HuH-7.5 (cell line): ENCODE measurements at regions not wholly inside any gene's neighbourhood (a gene's known extent, or its start where the extent isn't known, plus 50 kb on each side); places are given as distances from the start of the nearest gene placed in this dataset.

ENCODE experiments used
- DNase-seq: peaks from one replicate; pipeline ENCODE4 v3.0.0; 2011; ENCODE audit warnings: low spot score

DNA sequence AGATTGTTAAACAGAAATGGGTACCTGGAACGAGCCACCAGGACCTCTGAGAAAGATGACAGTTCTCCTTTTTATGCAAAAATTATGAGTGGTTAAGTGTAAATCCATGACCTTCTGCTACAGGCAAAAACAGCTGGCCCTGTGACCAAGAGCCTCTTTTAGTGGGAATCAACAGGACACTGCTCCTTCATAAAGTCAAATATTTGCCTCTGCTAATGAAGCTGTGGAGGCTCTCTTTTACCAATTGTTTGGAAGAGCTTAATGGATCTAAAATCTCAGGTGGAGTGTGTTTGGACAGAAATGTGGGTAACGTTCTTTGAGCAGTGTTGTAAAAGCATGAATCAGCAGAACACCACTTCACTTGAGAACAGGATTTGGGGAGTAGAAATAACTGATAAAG lies 117.5 kb upstream of the PCSK2 start:
- no peak for DNase-seq

DNA sequence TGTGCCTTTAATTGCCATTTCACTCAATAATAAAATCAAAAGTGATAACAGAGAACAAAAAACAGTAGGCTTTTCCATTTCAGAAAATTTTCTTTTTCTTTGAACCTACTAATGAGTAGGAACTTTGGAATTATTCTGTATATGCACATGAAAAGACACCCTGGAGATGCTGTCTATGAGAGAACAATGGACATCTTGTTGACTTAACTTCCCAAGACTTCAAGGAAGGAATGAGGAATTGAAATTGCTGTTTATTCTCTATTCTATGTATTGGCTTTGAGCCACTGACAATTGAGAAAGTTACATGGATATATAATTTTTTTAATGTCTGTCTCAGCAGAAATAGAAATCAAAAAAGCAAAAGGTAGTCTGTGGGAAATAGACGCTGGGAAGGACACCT lies 98.6 kb upstream of the PCSK2 start:
- no peak for DNase-seq

DNA sequence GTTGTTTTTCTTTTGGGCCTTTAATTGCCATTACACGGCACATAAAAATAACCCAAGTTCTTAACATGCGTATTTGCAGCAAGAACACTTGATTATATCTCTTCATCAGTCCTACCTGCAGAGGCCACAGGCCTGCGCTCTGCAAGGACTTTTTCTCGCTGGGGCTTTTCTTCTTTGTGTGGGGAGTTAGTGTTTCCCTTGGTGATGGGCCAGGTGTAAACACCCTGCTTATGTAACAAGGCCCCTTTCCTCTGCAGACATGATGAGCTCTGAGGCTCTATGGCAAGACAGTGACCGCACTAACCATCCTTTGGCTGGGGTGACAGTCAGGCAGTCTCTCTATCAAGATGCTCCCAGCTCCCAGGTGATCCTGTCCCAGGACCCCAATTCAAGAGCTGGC lies 97.8 kb upstream of the PCSK2 start:
- no peak for DNase-seq

DNA sequence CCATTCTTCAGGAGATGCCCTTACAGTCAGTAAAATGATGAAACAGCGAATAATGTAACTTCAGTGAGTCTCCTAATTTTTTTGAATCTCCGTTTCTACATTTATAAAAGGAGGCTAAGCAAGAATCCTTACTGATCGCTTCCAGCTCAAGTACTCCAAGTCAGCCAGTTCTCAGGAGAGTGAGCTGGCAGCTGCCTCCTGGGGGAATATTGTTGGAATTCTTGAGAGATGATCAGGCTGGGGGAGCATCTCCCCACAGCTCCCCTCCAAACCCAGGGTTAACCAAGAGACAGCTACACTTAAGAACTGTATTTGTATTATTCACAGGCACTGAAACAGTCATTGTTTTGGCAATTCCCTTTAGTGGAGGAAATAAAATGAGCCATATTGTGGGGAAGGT lies 89.1 kb upstream of the PCSK2 start:
- no peak for DNase-seq

DNA sequence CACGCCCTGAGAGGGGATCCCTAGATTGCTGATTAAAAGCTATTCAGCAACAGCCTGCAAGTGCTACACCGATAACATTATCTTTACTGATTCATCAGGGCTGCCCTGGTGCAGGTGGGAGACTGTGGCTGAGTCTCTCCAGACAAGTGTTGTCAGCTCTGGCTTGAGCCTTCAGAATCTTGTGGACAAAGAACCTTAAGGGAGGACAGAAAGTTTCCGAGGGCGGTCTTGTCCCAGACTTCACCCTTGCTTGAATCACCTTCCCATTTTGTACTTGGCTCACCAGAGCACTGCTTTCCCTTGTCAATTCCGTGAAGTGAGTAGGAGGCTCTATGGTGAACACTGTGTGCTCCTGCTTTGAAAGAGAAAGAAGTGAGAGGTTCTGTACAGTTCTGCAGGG lies 88.6 kb upstream of the PCSK2 start:
- DNase-seq: no peak

DNA sequence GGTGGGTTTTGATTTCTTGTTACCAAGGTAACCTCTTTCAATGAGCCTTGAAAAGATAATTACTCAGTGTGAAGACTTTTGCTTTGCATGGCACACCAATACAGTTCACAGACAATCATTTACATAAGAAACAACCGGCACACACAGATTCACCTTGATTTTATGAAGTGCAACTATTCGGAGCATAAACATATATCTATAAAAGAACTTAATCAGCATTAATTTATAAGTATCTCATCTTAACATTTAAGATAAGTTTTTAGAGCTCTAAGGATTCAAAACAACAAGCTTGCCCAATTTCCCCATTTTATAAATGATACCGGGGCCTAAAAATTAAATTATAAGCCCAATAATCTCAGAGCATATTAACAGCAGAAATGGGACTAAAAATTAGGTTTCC lies 85.9 kb upstream of the PCSK2 start:
- DNase-seq: no peak

DNA sequence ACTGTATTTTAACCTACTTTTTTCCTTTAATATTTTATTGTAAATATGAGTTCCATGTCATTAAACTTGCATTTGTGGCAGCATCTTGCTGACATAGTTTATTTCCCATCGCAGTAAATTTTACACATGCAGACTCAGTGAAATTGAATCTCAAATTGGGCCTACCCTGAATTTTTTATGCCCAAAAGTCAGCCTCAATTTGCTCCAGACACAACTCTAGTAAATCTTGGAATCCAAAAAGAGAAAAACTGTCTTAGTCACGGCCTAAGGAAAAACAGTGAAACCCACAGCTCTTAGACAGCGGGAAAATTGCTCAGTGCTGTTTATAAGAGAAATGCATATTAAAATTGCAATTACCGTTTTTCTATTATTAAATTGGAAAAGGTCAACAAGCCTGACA lies 85.3 kb upstream of the PCSK2 start:
- no peak for DNase-seq

DNA sequence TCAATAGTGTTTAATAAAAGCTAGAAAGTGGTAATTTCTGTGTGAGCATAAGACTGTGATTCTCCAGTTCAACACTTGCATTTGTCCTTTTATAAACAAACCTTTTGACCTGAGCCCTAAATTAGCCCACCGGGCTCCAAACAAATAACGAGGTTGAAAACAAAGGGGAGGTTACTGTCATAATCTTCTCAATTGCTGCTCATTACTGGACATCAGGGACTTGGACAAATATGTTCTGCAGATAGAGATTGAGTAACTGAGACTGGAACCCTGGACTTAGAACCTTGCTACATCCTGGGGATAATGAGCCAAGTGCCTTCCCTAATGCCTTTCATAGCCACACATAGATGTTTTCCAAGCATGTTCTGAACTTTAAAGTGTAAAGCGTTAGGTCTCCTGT lies 84.2 kb upstream of the PCSK2 start:
- no peak for DNase-seq

DNA sequence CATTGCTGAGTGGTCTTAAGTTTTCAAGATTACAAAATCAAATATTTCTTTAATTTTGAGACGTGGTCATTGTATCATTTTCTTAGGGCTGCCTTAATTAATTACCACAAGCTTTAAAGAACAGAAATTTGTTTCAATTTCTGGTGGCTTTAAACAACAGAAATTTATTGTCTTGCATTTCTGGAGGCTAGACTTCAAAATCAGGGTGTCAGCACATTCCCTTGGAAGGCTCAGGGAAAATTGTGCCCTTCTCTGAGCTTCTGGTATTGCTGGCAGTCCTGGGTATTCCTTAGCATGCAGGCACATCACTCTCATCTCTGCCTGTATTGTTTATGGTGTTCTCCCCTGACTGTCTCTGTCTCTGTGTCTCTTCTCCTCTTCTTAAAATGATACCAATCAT lies 76.0 kb upstream of the PCSK2 start:
- no peak for DNase-seq

DNA sequence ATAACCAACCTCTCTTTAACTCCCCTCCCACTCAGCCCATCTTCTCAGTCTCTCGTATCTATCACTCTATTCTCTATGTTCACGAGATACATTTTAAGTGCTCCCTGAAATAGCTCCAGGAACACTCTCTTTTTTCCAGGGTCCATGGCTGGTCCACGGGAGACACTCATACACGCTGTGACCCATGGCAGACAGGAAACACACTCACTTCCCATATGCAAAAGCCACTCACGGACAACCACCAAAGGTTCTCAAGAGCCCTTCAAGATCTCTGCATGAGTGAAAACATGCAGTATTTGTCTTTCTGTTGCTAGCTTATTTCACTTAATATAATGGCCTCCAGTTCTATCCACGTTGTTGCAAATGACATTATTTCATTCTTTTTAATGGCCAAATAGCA lies 71.4 kb upstream of the PCSK2 start:
- DNase-seq: no peak

DNA sequence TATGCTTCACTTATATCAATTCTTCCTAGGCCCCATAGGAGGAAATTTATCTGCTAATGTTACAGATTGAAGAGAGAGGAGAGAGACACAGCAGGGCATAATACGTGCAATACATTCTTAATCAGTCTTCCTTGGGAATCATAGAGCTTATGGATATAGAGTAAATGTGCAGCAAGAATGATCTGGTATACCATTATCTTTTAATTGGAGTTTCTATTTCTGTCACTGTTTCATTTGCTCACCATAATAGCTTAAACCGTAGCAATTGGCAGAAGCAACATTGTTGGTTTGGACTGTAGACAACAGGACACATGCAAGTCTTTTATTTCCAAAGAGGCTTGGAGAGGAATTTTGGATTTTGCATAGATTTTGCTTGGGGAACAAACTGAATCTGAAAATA lies 68.1 kb upstream of the PCSK2 start:
- DNase-seq: no peak

DNA sequence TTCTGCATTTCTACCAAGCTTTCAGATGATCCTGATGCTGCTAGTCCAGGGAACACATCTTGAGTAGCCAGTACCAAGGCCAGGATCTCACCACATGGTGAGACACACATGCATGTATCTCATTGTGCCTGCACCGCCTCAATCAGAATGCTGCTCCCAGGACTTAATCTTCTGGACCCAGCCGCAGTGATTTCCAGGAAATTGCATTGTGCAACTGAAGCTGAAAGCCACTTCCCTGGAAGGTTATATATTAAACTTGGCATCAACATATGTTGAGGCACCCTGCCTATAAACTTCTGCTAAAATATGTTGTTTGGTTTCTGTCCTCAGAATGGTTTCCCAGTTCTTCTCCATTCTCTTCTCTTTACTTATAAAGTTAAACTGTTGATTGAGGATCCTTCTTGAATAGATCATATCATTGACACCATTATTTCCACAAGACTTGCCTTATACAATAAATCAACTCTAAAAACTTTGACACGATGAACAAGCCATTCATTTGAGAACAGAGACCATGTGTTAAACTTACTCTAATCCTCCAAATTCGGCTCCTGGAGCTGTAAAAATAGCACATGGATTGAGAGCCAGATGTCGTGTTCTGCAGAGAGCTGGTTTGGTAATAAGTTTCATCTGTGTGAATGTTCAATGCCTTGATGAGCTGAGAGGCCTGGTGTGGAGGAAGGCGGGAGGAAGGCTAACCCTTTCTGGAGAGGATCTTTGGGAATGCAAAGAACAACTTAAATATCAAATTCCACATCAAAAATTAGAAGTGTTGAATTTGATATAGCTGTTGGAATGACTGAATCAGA lies 65.0 kb upstream of the PCSK2 start:
- no peak for DNase-seq

DNA sequence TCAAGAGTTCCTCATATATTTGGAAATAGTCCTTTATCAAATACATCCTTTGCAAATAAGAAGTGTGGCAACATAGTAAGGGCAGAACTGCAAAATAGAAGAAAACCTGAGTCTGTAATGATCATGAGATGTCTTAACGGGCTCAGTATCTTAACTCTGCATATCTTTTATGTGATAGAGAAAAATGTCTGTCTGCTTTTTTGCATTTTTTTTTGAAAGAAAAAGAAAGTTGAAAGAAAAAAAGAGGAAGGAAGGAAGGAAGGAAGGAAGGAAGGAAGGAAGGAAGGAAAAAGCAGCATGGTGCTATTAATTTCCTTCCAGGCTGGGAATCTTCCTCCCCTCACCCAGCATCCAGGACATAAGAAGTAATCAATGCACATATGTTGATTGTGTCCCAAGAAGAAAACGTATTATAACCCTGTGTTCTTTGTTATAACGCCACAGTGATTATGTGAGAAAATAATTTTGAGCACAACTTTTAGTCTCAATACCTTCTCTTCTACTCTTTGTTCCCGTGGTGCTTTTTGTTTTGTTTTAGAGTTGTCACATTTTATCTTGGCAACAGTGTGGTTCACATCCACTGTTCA lies 58.7 kb upstream of the PCSK2 start:
- DNase-seq: no peak

DNA sequence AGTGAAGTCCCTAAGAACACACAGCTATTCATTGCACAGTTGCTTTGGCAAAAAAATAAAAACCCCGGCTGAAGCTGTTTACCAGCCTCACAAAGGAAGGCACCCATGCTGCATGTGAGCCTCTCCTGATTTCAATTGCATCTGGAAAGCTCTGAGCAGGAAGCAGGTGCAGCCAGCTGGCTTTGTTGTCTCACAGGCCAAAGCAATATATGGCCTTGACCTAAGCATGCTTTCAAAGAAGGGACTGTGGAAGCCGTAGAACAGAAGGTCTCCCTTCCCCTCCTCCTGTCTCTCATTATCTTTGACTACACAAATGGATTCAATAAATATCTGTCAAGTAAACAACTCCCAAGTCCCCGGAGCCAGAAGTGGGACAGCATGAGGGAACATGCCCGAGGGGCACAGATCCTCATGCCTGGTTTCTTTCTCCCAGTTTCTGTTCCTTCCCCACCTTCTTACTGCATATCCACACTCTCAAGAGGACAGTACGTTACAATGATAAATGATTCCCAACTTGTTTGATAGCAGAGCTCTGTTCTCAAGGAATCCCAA lies 57.2 kb upstream of the PCSK2 start:
- DNase-seq: no peak

DNA sequence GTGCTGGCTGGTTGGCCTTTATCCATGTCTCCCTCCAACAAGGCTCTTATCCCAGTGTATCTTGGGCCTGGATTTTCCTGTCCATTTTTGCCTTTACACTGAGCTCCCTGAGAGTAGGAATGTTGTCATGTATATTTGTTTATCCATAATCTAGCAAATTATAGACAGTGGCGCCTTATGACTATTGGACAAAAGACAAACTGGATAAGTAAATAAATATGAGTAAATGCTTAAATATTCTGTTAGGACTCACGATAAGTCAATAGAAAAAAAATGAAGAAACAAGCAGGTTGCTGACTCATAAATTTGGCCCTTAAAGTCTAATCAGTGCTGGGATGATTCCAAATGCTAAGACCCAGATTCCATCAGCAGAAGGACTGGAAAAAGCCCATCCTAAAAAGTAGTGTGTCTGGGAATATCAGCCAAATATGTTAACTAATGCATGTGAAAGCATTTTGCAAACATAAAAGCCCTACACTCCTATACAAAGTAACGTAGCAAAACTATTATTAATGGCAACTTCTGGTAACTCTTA lies 55.0 kb upstream of the PCSK2 start:
- DNase-seq: no peak

DNA sequence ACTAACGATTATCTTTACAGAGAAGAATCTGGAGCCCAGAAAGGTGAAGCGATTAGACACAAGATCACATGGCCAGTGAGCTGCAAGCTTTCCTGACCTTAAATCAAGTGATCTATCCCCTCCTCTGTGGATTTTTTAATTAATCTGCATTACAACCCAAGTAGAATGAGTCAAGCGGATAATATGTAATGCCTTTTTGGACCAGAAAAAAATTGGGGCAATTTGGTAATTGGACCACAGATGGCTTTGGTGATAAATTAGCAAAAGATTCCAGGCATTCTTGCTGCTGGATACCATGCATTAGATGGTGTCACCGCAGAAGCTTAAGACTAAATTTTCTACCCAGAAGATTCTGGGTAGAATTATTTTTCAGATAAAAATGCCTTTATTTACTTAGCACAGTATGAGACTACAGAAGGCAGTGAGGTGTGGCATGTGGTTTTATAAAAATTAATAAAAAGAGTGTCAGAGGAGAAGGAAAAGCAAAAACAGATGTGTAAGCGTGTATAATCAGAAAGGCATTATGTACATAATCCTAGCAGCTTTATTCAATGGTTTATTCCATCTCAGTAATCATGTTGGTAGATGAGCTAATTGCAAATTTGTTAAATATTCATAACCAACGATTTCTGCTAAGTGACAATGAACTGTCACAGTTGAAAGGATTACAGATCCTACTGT lies 53.9 kb upstream of the PCSK2 start:
- no peak for DNase-seq
